ENCODE measurements at regions not wholly inside any gene's neighbourhood (a gene's known extent, or its start where the extent isn't known, plus 50 kb on each side); places are given as distances from the start of the nearest gene placed in this dataset.

- no peak overlapping the region for H2BK5ac ChIP-seq (ENCODE audit: insufficient read length, low read length)
- H3K23ac ChIP-seq (ENCODE audit: insufficient read length, low read depth, low read length) = no peak overlapping the region
- no peak overlapping the region for H3T11ph ChIP-seq (ENCODE audit: low read length)
- H3K14ac ChIP-seq (ENCODE audit: insufficient read depth, low read length) = no peak overlapping the region
- Mint-ChIP-seq H3K4me3 (no peak overlapping the region), H3K4me1 (peaks cover 13 to 15% of the 10 kb centered on the region in 2 experiments), H3K9me3 (no peaks in the 10 kb centered on the region; a peak in 1 of 5 replicates), H3K27me3 (ENCODE audit: low read depth) (no peaks in the 10 kb centered on the region; the same call in 1 of the 2 replicates), H3K27ac (no peak overlapping the region), H3K36me3 (ENCODE audit: insufficient read depth in 1 of 3, low read depth in 3 of 3) (no peaks in the 10 kb centered on the region)
- no peak overlapping the region for H2BK12ac ChIP-seq (ENCODE audit: insufficient read length, low read depth, low read length)
- H3K23me2 ChIP-seq (ENCODE audit: insufficient read length, low read depth, low read length, poor library complexity, severe bottlenecking) = no peaks in the 10 kb centered on the region
- H3K27ac ChIP-seq (ENCODE audit: insufficient read length, low read depth, low read length) = no peak overlapping the region
- no CpG with 5 or more reads among the region's 3 CpGs for WGBS (ENCODE audit: extremely low coverage, insufficient read length, low lambda C conversion rate)
- no peak overlapping the region for H2AFZ ChIP-seq (ENCODE audit: low read length)
- no peak overlapping the region for H2AK5ac ChIP-seq (ENCODE audit: insufficient read length, low read length)
- no peaks in the 10 kb centered on the region for H4K20me1 ChIP-seq (ENCODE audit: control insufficient read depth, insufficient read depth, insufficient read length)
- H3K4ac ChIP-seq (ENCODE audit: low read depth, low read length) = no peak overlapping the region
- no peaks in the 10 kb centered on the region for H3K79me2 ChIP-seq (ENCODE audit: insufficient read depth, low read length)
- H3K4me1 ChIP-seq (ENCODE audit: insufficient read depth, low read length) = peaks cover 9% of the 10 kb centered on the region
- H4K8ac ChIP-seq (replicated peaks; ENCODE audit: insufficient read length, low read depth, low read length) = no peak overlapping the region
- no peaks in the 10 kb centered on the region; the same call in 1 of the 2 replicates for H3K27me3 ChIP-seq (ENCODE audit: insufficient read depth, low read length)
- DNase-seq = no peak
- H3K18ac ChIP-seq (ENCODE audit: insufficient read length, low read depth, low read length) = no peak overlapping the region
- H3K9ac ChIP-seq (ENCODE audit: extremely low read depth, insufficient read length, low read length) = no peak overlapping the region
- H3K79me1 ChIP-seq (ENCODE audit: insufficient read depth, low read depth, low read length, poor library complexity, severe bottlenecking) = no peaks in the 10 kb centered on the region
- no peak overlapping the region for H2BK15ac ChIP-seq (ENCODE audit: low read depth, low read length)
- H3K56ac ChIP-seq (ENCODE audit: insufficient read length, low read depth, low read length) = no peak overlapping the region
- H3K9me3 ChIP-seq (ENCODE audit: control insufficient read depth, low read depth, low read length) = no peaks in the 10 kb centered on the region
- H4K5ac ChIP-seq (ENCODE audit: insufficient read length, low read depth, low read length) = no peak overlapping the region
- H2BK120ac ChIP-seq (ENCODE audit: low read depth, low read length, poor library complexity, severe bottlenecking) = no peak overlapping the region
- TF ChIP-seq, protein P1, sequence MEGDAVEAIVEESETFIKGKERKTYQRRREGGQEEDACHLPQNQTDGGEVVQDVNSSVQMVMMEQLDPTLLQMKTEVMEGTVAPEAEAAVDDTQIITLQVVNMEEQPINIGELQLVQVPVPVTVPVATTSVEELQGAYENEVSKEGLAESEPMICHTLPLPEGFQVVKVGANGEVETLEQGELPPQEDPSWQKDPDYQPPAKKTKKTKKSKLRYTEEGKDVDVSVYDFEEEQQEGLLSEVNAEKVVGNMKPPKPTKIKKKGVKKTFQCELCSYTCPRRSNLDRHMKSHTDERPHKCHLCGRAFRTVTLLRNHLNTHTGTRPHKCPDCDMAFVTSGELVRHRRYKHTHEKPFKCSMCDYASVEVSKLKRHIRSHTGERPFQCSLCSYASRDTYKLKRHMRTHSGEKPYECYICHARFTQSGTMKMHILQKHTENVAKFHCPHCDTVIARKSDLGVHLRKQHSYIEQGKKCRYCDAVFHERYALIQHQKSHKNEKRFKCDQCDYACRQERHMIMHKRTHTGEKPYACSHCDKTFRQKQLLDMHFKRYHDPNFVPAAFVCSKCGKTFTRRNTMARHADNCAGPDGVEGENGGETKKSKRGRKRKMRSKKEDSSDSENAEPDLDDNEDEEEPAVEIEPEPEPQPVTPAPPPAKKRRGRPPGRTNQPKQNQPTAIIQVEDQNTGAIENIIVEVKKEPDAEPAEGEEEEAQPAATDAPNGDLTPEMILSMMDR (conservative IDR thresholded peaks at IDR 0.05) = no peak
- H4K91ac ChIP-seq (ENCODE audit: insufficient read length, low read depth, low read length) = no peak overlapping the region
- H3K4me2 ChIP-seq (ENCODE audit: insufficient read depth, insufficient read length, low read length) = no peak overlapping the region
- no peak overlapping the region for H2BK20ac ChIP-seq (ENCODE audit: low read depth, low read length, poor library complexity, severe bottlenecking)
These were observed 58.0 kb upstream of the FOXB1 start for GRCh38 chr15:59946084-59946483.

Measured in H9 (cell line).